ENCODE measurements at regions not wholly inside any gene's neighbourhood (a gene's known extent, or its start where the extent isn't known, plus 50 kb on each side); places are given as distances from the start of the nearest gene placed in this dataset.

GRCh38 chr15:46079046-46079445, 444.2 kb downstream of the SQOR start:
- TF ChIP-seq, protein P1, sequence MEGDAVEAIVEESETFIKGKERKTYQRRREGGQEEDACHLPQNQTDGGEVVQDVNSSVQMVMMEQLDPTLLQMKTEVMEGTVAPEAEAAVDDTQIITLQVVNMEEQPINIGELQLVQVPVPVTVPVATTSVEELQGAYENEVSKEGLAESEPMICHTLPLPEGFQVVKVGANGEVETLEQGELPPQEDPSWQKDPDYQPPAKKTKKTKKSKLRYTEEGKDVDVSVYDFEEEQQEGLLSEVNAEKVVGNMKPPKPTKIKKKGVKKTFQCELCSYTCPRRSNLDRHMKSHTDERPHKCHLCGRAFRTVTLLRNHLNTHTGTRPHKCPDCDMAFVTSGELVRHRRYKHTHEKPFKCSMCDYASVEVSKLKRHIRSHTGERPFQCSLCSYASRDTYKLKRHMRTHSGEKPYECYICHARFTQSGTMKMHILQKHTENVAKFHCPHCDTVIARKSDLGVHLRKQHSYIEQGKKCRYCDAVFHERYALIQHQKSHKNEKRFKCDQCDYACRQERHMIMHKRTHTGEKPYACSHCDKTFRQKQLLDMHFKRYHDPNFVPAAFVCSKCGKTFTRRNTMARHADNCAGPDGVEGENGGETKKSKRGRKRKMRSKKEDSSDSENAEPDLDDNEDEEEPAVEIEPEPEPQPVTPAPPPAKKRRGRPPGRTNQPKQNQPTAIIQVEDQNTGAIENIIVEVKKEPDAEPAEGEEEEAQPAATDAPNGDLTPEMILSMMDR (IDR thresholded peaks at IDR 0.05 in 2 of 3, conservative IDR thresholded peaks at IDR 0.05 in 1 of 3; ENCODE audit: borderline replicate concordance in 1 of 3, insufficient read depth in 1 of 3, low read depth in 2 of 3, low read length in 2 of 3) = no peak
- TF ChIP-seq, protein P2, sequence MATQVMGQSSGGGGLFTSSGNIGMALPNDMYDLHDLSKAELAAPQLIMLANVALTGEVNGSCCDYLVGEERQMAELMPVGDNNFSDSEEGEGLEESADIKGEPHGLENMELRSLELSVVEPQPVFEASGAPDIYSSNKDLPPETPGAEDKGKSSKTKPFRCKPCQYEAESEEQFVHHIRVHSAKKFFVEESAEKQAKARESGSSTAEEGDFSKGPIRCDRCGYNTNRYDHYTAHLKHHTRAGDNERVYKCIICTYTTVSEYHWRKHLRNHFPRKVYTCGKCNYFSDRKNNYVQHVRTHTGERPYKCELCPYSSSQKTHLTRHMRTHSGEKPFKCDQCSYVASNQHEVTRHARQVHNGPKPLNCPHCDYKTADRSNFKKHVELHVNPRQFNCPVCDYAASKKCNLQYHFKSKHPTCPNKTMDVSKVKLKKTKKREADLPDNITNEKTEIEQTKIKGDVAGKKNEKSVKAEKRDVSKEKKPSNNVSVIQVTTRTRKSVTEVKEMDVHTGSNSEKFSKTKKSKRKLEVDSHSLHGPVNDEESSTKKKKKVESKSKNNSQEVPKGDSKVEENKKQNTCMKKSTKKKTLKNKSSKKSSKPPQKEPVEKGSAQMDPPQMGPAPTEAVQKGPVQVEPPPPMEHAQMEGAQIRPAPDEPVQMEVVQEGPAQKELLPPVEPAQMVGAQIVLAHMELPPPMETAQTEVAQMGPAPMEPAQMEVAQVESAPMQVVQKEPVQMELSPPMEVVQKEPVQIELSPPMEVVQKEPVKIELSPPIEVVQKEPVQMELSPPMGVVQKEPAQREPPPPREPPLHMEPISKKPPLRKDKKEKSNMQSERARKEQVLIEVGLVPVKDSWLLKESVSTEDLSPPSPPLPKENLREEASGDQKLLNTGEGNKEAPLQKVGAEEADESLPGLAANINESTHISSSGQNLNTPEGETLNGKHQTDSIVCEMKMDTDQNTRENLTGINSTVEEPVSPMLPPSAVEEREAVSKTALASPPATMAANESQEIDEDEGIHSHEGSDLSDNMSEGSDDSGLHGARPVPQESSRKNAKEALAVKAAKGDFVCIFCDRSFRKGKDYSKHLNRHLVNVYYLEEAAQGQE (IDR thresholded peaks at IDR 0.05; ENCODE audit: low read depth) = no peak
- TF ChIP-seq ATF3 (IDR thresholded peaks at IDR 0.05) (no peak), POLR2A (IDR thresholded peaks at IDR 0.05; ENCODE audit: borderline replicate concordance, extremely low read depth, insufficient read depth, insufficient read length) (no peak), EZH2 (IDR thresholded peaks at IDR 0.05) (no peak), CEBPB (IDR thresholded peaks at IDR 0.05; ENCODE audit: low read depth) (no peak), EZH2phosphoT487 (IDR thresholded peaks at IDR 0.05; ENCODE audit: borderline replicate concordance) (no peak), SRF (IDR thresholded peaks at IDR 0.05; ENCODE audit: low read depth) (no peak), POLR2AphosphoS5 (IDR thresholded peaks at IDR 0.05; ENCODE audit: low read depth, low read length) (no peak), ZFX (IDR thresholded peaks at IDR 0.05) (no peak), CBX3 (IDR thresholded peaks at IDR 0.05; ENCODE audit: low read depth) (no peak)
- TF ChIP-seq, protein P3, sequence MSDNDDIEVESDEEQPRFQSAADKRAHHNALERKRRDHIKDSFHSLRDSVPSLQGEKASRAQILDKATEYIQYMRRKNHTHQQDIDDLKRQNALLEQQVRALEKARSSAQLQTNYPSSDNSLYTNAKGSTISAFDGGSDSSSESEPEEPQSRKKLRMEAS (IDR thresholded peaks at IDR 0.05) = no peak

All from HCT116 (cell line).